AG20443 (cell line): ENCODE measurements at regions not wholly inside any gene's neighbourhood (a gene's known extent, or its start where the extent isn't known, plus 50 kb on each side); places are given as distances from the start of the nearest gene placed in this dataset.
"Not testable (repeated sequence)": the region's sequence is repeated elsewhere in the genome, so short reads cannot be mapped to it uniquely, and the experiment has no call there.

Source experiments
- DNase-seq: peaks from one replicate; pipeline ENCODE4 v3.0.0; 2012; ENCODE audit warnings: low spot score, mixed read lengths

DNA sequence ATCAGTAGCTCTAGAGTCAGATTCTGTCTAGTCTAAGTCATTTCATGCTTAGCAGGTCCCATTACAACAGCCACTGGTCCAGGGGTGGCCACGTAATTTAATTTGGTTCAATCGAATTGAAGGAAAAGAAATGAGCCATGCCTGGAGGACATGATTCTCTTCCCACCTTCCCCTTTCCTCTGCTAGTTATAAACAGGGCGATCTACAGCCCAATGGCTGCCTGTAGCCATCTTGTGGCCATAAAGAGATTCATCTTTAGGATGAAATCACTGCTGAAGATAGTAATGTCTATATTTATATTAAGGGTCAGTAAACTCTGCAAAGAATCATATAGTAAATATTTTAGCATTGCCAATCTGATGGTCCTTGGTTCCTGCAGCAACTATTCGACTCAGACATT is 107.4 kb downstream of the SPDYE17 start:
- DNase-seq: not testable (repeated sequence)

DNA sequence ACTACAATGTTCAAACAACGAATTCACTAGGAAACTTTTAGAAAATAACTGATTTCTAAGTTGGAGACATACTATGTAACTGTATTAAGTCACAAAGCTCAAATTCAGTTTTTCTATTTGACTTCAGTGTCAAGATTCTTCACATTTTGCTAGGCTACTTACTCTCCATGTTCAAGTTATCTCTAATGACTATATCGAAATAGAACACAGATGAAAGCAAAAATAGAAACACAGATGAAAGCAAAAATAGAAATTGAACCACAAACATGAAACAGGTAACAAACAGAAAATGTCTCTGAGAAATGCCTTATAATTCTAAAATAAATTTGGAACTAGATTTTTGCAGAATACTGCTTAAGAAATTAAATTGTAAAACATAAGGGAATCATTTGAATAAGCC is 113.5 kb downstream of the SPDYE17 start:
- not testable (repeated sequence) for DNase-seq

DNA sequence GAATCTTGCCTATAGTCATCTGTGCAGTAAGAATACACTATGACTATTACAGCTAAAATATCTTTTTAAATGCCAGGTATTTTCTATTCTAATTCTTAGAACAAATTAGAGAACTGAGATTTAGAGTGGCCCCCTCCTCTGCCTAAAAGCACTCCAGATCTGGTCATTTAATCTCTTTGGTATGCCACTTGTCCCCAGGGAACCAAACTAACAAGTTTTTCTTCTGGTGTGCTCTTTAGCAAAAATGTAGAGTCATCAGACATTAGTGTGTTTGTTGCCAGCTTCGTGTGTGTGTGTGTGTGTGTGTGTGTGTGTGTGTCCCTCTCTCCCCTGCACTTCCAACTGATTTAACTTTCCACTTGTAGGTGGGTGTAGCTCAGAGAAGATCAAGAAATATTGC is 117.8 kb downstream of the SPDYE17 start:
- DNase-seq: not testable (repeated sequence)

DNA sequence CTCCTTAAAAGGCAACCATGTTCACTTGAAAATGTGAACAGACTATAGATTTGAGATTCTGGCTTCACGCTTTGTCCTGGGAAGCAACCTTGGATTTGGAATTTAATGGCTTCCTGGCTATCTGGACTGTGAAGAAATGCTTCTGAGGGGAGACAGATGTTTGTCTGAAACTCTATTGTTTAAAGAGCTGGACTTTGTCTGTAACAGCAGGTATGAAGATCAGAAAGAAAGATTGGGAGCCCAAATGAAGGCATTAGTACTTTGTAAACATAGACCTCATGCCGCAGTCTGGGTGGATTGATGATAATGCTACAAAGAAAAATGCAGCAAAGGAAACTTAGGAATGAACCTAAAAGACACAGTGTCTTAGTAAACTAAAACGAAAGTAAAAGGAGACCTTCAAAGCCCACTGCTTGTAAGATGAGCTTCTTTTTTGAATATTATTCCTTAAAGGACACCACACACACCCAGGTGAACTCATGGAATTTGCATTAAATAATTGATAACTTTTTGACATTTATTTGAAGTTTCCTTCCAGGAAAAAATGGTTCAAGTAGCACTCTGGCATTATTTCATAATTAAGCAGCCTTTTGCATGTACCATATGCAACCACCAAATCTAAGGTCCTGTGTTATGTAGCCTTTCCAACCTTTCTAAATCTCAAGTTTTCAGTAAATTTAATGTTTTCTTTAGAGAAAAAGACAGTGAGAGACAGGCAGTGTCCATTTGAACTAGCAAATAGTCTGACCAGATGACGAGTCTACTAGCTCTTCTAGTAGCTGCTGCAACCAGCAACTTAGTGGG is 119.9 kb downstream of the SPDYE17 start:
- not testable (repeated sequence) for DNase-seq

DNA sequence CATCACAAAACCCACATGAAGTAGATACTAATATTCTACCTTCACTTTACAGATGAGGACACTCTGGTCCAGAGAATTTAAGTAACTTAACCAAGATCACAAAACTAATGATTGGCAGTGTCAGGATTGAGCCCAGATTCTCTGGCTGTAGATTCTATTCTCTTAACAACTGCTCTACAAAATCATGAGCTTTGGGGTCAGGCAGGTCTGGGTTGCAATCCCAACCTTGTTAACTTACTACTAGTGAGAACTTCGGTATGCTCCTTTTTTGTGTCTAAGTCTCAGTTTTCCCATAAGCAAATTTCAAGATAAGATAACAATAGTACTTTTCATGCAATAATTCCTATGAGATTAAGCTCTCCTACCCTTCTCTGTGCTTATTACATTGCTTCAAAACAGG is 127.5 kb downstream of the SPDYE17 start:
- not testable (repeated sequence) for DNase-seq

DNA sequence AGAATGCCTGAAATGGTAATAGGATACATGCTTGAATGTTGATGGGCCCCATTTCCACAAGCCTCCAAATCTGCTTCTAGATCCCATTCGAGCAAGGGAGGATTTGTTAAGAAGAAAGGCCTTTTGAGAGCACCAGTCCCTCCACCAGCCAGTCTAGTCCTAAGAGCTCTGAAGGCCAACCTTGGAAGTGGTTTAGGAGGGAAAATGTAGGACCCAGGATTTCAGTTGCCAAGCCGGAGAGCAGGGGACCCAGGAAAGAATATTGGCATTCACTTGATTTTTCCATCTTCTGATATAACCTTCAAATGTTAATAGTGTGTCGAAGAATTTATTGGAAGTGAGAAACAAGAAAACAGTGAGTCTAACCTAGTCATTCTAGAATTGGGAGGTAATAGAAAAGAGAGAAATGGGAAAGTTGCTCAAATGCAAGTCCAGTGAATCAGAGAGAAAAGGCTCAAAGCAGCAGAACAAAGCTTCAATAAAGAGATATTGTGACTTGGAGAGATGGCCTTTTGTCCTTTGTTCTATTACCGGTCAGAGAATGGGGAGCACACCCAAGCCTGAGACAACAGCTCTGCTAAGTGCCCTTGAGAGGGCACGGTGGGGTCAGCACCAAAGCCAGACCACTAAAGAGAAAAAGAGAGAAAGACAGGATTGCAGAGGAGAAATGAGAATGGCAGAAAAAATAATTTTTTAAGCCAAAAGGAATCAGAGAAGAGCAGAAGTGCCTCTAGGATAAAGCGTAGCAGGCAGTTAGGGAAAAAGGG is 130.0 kb downstream of the SPDYE17 start:
- DNase-seq: not testable (repeated sequence)

DNA sequence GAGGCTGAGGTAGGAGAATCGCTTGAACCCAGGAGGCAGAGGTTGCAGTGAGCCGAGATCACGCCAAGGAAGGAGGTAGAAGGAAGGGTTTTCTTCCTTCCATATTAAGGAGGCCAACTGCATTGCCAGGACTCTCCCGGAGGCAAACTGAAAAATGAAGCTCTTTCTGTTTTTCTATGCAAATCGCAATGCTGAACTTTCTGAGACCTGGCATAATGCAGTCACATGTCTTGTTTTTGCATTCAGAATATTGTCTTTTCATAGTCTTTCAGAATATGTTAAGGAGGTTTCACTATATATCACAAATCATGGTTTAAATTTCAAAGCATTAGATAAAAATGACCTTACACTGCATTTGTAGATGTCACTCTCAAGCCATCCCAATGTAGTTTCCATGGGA is 133.4 kb downstream of the SPDYE17 start:
- not testable (repeated sequence) for DNase-seq

DNA sequence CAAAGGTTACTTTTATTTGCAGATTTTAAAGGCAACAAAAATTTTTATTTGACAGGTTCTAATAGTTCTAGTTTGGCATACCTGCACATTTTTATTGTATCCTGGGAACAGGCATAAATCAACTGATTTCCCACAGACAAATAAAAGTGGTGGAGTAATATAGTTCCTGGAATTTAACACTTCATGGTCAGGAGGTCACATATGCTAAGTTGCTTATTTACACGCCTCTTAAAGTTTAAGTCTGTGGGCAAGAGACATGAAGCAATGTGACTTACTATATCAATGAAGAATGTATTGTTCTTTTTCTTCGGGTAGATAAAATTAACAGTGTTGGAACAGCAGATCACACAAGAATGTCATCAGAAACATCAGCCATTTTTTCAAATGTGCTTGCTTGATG is 135.2 kb downstream of the SPDYE17 start:
- not testable (repeated sequence) for DNase-seq

DNA sequence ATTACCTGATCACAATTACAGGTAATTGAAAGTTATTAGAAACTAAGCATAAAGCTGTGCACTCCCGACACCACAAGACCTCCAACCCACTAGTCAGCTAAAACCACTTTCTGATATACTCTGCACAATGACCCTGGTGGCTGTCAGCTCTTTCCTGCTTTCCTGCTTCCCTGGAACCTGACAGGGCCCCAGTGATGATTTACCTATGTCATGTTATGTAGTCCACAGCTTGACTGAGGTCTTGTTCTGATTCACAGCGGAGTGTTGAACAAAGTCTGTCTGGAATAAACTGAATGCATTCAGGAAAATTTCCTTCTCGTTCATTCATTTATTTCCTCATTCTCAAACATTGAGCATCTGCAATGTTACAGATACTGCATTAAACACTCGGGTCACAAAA is 136.5 kb downstream of the SPDYE17 start:
- not testable (repeated sequence) for DNase-seq

DNA sequence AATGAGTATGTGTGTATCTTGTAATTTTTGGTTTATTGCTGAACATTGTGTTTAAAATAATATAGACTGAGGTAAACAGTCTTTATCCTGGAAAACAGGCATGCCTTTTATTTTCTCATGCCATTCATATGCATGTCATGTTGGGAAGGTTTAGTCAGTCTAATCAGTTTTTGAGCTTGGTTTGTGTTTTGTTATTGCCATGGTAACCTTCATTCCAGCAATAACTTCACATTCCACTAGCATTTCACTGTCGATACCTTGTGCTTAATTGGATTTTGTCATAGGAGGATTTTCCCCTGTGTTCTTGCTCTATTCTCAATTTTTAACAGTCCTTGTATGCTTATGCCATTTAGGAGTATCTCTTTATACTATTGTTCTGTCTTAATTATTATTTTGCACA is 140.4 kb downstream of the SPDYE17 start:
- not testable (repeated sequence) for DNase-seq

DNA sequence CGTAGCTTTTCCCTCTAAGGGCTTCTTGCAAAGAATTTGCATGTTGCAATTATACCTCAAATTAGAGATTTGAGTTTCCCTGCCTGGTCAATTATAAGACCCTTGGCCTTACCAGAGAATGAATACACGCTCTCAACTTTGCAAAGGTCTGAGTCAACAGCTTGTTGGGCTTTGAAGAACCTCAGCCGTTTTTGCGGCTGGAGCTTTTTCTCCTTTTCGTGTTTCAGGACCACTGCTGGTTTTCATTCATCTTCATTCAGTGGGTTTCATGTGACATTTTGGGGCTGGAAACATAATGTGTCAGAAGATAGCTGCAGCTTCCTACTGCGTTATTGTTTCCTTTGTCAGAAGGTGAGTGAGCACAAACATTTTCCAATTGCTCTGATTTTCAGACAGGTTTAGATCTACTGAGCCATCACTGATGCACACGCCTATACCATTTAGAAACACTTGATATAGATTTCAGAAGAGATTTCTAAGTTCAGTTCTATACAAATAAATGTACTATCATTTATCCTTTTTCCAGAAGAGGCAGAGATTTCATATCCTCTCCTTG is 152.3 kb downstream of the SPDYE17 start:
- DNase-seq: not testable (repeated sequence)

DNA sequence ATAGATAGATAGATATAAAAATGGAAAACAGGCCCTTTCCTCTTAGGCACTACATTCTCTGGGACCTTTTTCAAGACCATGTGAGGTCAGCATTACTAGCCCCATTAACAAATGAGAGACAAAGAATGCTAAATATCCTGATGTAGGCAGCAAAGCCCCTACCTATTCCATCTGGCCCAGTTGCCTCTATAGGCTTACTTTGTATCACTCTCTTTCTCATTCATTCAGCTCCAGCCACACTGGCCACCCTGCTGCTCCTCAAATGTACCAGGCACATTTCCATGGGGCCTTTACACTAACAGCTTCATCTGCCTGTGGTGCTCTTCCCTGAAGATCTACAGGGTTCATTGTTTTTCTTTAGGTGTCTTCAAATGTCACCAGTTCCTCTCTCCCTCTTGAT is 156.4 kb downstream of the SPDYE17 start:
- DNase-seq: not testable (repeated sequence)

DNA sequence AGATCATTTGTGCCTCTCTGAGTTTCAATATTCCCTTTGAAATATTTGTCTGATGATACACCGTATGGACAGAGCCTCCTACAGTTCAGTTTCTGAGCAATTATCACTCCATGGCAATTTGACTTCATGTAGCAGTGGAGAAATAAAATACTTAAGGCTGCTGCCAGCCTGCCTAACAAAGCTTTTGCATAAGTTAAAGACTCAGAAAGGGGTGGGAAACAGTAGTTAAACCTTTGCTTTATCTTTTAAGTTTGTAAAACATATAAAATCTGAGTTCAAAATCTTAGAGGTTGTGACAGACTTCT is 161.7 kb downstream of the SPDYE17 start:
- DNase-seq: not testable (repeated sequence)

DNA sequence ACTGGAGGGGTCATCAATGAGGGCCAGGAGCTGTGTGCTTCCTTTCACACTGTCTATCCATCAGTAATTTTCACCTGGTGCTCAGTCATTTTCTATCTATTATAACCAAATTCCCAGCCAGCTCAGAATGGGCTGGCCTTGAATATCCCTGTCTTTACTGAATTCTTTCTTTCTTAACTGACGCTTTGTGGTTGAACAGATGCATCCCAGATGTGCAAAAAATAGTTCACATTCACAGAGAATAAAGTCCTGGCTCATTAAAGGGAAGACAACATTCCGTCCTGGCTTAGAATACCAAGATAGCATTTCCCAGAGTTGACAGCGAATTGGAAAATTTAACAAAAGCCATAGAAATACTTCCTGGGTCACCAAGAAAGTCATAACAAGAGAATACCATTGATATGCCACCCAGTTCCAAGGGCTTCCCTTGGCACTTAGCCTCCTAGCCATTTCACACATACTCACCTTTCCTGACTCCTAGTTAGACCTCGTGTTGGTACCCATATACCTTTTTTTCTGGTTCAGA is 164.7 kb downstream of the SPDYE17 start:
- DNase-seq: not testable (repeated sequence)

DNA sequence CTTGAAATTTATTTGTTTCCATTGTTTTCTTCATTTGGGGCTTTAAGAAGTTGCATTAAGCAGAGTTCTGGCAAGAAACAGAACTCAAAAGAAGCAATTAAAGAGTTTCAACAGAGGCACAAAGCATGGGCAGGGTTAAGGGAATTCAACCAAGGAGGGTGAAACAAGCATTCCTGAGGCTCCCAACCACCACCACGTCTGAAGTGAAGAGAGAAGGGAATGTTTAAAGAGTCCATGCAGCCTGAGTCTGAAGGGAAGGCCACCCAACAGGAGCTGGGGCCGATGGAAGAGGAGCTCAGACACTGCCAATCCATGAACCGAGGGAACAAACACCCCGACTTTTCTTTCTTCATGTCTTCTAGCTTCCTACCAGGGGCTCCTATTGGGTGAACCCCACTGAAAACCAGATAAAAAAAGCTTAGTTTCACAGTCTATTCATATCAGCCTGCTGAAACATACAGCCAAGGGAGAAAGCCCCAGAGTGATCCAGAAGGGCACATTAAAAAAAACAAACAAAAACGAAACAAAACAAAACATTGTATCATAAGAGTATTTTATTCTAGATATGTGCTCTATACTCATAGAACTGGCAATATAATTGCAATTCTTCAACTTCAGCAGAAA is 168.9 kb downstream of the SPDYE17 start:
- DNase-seq: not testable (repeated sequence)

DNA sequence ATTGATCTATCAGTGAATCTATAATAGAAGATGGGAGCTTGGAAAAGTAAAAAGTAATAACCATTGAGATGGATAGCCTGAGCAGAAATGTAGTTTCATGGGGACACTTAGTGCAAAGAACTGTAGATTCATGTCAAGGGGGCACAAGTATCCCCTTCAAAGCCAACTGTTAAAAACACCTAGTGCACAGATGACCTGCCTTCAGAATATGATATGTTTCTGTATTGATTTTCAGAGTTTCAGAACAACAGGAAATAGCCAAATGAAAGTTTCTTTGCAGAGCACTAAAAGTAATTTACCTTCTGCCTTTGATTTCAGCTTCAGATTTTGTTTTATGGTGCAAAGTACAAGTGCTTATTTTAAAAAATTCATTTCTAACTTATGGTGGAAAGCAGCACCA is 169.9 kb downstream of the SPDYE17 start:
- DNase-seq: not testable (repeated sequence)

DNA sequence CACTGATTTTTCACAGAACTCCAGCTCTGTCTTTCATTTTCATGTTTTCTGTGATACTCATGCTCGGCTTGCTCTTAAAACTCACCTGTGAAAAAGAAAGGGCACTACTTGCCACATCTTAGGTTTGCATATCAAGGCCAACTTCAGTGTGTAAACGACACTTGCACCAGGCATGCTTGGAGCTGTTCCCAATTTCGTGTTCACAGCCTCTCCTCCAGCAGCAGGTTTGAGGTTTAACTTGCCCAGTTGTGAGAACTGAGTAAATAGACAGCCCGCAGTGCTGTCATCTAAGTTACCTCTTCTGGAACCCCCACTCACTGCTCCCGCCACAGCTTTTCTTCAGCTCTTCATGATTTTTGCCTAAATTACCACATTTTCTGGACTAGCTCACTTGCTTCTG is 172.2 kb downstream of the SPDYE17 start:
- not testable (repeated sequence) for DNase-seq

DNA sequence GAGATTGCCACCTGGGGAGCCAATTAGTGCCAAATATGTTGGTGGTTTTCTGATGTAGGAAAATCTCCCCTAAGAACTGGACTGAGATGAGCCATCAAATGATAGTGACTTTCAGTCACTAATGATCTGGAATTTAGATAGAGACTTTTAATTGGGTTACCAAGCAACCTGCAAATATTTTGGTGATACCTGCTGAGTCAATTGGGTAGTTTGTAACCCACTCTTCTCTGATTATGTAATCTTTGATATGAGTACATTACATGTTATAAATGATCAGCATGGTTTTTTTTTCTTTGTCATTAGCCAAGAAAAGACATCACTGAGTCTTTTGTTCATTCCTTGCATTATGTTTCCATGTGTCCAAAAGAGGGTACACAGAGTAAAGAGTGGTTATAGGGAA is 177.5 kb downstream of the SPDYE17 start:
- DNase-seq: not testable (repeated sequence)

DNA sequence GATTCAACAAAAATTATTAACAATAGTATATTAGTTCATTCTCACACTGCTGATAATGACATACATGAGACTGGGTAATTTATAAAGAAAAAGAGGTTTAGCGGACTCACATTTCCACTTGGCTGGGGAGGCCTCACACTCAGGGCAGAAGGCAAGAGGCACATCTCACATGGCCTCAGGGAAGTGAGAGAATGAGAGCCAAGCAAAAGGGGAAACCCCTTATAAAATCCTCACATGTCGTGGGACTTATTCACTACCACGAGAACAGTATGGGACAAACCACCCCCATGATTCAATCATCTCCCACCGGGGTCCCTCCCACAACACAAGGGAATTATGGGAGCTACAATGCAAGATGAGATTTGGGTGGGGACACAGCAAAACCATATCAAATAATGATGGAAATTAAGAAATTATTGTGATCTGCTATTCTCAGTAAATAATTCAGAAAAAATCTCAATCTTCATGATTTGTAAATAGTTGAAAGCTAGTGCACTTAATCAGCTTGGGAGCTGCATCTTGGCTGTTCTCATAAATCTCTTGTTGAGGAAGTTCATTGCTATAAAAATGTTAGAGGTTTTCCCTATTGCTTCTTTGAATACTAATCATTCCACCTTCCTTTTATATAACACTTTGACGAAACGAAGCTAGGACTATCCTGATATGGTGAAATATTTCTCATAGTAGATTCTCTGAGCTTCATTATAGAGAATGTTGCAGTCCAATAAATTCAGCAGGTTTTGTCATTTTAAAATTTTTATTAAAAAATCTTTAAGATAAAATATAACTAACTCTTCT is 179.2 kb downstream of the SPDYE17 start:
- DNase-seq: not testable (repeated sequence)

DNA sequence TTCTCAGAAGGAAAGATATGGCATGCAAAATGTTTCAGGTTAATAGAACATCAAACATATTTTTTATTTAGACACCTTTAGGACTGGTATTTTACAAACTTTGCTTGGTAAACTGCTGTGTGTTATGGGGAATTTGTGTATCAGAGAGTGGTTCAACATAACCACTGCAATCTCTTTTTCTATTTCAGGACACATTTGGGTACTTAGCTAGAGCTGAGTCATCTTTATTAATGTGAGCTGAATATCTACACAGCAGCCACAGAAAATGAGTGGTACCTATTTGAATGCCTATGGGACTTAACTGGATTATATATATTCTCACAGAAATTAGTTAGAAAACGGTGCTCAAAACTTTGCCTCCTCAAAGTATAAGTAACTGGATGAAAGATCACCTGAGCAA is 179.8 kb downstream of the SPDYE17 start:
- DNase-seq: not testable (repeated sequence)

DNA sequence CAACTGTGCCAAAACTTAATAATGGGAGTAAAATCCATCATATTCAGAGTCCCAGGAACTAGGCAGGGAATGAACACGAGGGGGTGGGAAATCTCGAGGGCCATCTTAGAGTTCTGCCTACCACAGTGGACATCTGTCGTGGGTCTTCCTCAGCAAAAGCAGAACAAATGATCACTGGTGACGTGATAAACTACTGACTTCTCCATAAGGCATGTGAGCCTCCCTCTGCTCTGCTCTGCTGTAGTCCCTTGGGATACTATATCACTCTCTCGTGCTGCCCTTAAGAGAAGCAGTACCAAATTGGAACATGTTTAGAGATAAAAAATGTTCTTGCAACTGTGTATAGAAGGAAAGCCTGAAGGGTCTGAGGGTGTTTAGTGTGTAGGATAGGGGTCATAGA is 180.5 kb downstream of the SPDYE17 start:
- DNase-seq: not testable (repeated sequence)
